Epithelial cell of proximal tubule (primary cell): ENCODE measurements at regions not wholly inside any gene's neighbourhood (a gene's known extent, or its start where the extent isn't known, plus 50 kb on each side); places are given as distances from the start of the nearest gene placed in this dataset.
"Not testable (repeated sequence)": the region's sequence is repeated elsewhere in the genome, so short reads cannot be mapped to it uniquely, and the experiment has no call there.

Experiments
- DNase-seq: peaks from one replicate; pipeline ENCODE4 v3.0.0-alpha.2; 2011; ENCODE audit warnings: low read depth
- H3K4me3 ChIP-seq: 2 replicates; pipeline ENCODE4 v1.5.1; 2011; ENCODE audit warnings: low read depth, mild to moderate bottlenecking, low read length
- CTCF ChIP-seq: conservative IDR thresholded peaks from 2 replicates; pipeline ENCODE4 v1.5.1; 2012; ENCODE audit warnings: low read depth, mild to moderate bottlenecking, low read length

GRCh38 chr1:213621077-213621476 is 366.7 kb upstream of the PROX1 start:
- DNase-seq = no peak
- no peak for TF ChIP-seq CTCF
- H3K4me3 ChIP-seq = no peak overlapping the region

GRCh38 chr1:213622365-213623063 is 365.3 kb upstream of the PROX1 start:
- H3K4me3 ChIP-seq = no peak overlapping the region
- no peak for TF ChIP-seq CTCF
- DNase-seq = no peak

GRCh38 chr1:213623064-213623581 is 364.6 kb upstream of the PROX1 start:
- no peak for DNase-seq
- no peak overlapping the region for H3K4me3 ChIP-seq
- TF ChIP-seq CTCF = no peak

GRCh38 chr1:213623862-213624261 is 363.9 kb upstream of the PROX1 start:
- no peak overlapping the region for H3K4me3 ChIP-seq
- no peak for DNase-seq
- TF ChIP-seq CTCF = no peak

GRCh38 chr1:213636778-213637177 is 351.0 kb upstream of the PROX1 start:
- DNase-seq, H3K4me3 ChIP-seq: not testable (repeated sequence)

GRCh38 chr1:213641312-213641711 is 346.5 kb upstream of the PROX1 start:
- DNase-seq = no peak
- no peak for TF ChIP-seq CTCF
- no peak overlapping the region for H3K4me3 ChIP-seq

- no peak for DNase-seq
- TF ChIP-seq CTCF = no peak
- H3K4me3 ChIP-seq = no peak overlapping the region
These were observed 344.4 kb upstream of the PROX1 start for GRCh38 chr1:213643360-213643759.
